Muscle of arm (tissue), 1 donor: ENCODE measurements at regions not wholly inside any gene's neighbourhood (a gene's known extent, or its start where the extent isn't known, plus 50 kb on each side); places are given as distances from the start of the nearest gene placed in this dataset.
A peak's percentile ranks its signal among the peaks of the same experiment; 100 is the strongest.

Source experiments
- DNase-seq: peaks from one replicate; pipeline ENCODE4 v3.0.0-alpha.2; 2013

GRCh38 chr2:123128951-123129350 lies 896.1 kb upstream of the CNTNAP5 start:
- no peak for DNase-seq

- DNase-seq: no peak
These were observed 888.7 kb upstream of the CNTNAP5 start for GRCh38 chr2:123136419-123136818.

DNA sequence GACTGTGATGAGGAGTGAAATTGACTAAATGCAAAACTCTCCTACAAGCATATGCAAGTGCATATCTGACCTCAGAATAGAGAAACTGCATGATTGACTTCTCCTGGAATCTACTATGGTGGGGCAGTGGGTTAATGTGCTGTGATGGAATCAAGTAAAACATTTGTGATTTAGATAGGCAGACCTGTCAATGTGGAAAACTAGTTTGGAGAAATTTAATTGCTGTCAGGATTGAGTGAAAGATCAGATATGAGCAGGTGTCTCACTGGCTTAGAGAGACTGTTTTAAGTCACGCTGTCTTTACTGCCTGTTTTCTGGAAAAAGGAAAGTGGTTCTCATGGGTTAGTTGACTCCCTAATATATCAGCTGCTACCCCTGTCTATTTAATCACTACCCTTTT lies 881.0 kb upstream of the CNTNAP5 start:
- DNase-seq: no peak

DNA sequence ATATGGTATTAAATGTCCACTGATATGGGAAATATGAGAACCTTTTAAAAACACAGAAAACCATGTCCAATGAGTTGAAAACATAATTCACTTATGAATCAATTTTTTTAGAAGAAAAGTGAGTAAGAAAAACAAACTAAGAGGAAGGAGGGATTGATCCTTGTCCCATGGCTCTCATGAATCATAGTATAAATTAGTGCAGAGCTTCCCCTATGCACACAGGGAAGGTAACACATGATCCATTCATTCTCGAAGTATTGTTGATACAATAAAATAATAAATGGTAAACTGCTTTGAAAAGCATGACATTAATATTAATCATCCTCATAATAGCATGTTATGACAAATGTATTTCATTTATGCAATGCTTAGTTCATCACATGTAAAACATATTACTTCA lies 872.0 kb upstream of the CNTNAP5 start:
- no peak for DNase-seq

DNA sequence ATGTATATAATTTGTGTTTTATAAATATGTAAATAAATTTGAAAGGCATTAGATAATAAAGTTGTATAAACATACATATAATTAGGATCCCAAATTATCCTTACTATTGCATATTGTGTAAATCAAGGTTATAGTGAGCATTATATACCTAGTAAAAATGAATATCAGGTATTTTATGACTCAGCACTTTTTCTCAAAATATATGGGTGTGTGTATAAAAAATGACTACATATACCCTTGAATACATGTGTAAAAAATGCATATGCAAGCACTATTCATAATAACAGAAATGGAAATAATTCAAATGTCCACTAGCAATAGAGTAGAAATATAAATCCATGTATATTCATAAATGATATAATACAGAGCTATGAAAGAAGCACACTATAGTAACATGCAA lies 870.9 kb upstream of the CNTNAP5 start:
- DNase-seq: no peak

- no peak for DNase-seq
These were observed 868.1 kb upstream of the CNTNAP5 start for GRCh38 chr2:123157016-123157415.

DNA sequence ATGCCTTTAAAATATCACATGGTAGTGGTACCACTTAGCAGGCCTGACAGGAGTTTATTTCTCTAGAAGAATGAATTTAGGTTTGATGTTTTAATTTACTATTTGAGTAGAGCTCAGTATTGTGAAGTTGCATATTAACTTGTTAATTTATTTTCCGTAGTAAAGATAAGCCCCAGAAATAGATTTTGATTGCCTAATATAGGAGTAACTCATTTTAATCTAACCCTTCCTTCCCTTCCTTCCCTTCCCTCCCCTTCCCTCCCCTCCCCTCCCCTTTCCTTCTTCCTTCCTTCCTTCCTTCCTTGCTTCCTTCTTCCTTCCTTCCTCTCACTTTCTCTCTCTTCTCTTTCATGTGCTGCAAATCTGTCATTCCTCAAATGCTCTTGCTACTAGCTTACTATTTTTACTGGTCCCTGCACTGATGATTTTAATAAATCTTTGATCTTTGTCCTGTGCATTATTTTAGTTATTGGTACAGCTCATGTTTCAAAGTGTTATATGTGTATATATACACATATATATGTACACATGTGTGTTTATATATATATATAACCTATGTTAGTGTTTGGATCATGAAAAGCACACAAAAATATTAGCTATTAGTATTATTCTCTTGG lies 862.6 kb upstream of the CNTNAP5 start:
- no peak for DNase-seq

DNA sequence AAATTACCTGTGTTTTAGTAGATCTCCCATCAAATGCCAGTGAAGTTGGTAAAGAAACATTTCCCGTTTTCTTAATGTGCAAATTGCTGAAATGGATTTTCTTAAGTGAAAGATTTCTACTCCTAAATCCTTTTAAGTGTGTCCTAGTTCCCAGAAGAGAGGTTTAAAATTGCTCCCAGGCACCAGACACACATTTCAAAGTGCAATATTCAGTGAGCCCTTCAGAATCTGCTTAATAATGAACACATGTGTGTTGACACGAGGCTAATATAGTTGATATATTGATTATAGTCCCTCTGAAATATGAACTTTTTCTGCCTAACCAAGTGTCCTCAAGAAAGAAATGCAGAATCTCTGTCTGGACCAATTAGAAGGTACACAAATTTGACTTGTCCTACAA lies 861.7 kb upstream of the CNTNAP5 start:
- peak; percentile 1 for DNase-seq

GRCh38 chr2:123164216-123164615 lies 860.9 kb upstream of the CNTNAP5 start:
- no peak for DNase-seq

DNA sequence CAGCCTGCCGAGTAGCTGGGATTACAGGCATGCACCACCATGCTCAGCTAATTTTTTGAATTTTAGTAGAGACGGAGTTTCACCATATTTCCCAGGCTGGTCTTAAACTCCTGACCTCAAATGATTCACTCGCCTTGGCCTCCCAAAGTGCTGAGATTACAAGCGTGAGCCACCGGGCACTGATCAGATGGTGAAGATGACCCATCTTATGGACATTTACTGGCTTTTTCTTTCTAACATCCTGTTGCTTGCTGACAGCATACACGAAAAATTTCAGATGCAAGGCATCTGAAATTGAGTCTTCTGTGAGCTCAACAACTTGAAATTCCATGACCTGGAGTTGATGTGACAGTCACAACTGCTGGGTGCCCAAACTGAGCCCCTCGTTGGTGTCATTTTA lies 859.5 kb upstream of the CNTNAP5 start:
- no peak for DNase-seq

GRCh38 chr2:123179526-123179925 lies 845.6 kb upstream of the CNTNAP5 start:
- DNase-seq: no peak

DNA sequence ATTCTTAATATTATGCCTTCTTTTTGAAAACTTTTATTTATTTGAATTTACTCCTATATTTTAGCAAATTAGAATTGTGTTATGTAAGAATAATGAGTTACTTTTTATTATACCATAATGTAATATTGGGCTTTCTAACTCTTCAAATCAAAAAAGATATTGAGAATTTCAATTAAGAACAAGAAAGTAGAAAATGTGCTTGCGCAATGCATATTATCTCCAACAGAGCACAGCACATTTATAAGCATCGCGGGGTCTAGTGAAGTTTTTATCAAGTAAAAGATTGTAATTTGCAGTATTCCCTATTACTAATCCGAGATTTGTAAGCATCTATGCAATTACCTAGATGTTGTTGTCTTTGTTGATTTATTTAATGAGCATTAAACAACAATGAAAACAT lies 829.1 kb upstream of the CNTNAP5 start:
- DNase-seq: no peak

DNA sequence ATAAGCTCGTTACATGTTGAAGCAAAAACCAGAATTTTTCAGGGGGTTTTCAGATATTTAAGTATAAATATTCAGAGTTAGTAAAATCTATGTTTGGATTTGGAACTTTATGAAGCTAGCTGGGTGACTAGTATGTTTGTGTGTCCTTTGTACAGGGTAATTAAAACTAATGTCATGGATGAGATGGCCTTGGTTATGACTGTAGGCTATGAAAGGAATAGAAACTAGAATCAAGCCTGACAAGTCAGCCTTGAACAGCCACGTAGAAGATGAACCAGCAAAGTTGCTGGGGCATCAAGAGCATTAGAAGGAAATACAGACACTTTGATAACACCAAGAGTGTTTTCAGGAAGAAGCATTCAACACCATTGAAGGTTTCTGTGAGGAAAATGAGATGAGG lies 825.1 kb upstream of the CNTNAP5 start:
- no peak for DNase-seq

GRCh38 chr2:123207245-123207644 lies 817.8 kb upstream of the CNTNAP5 start:
- DNase-seq: no peak

- DNase-seq: no peak
These were observed 815.9 kb upstream of the CNTNAP5 start for GRCh38 chr2:123209202-123209601.

- DNase-seq: no peak
These were observed 813.9 kb upstream of the CNTNAP5 start for GRCh38 chr2:123211181-123211580.

DNA sequence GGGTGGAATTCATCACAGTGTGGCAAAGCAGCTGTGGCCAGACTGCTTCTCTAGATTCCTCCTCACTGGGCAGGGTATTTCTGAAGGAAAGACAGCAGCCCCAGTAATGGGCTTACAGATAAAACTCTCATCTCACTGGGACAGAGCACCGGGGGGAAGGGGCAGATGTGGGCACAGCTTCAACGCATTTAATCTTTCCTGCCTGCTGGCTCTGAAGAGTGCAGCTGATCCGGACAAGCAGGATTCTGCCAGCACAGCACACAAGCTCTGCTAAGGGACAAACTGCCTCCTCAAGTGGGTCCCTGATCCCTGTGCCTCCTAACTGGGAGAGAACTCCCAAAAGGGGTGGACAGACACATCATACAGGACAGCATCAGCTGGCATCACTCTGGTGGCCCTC lies 779.9 kb upstream of the CNTNAP5 start:
- no peak for DNase-seq

DNA sequence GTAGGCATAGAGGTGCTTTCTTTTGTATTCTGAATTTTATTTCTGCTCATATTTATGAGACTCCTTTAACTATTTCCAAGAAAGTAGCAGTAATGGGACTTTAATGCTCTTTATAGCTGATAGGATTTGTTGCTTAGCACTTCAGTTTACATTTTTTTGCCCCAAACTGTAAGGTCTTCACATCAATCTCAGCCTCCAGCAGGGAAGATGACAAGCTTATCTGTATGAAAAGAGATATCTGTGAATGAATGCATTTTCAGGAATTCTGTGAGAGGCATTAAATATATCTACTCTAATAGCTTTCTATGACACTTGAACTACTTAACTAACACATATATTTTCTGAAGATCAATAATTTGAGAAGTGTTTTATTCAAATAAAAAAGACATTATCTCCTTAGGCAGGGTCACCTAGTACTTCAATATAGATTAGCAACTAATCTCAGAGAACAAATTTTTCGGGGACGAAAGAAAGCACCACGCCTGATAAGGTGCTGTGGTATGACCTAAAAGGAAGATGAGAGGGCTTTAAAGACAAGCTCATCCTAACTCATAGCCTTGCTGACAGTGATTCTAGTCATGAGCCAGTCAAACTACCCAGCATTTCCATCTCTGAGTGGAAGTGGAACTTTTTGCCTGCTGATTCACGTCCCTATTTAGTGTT lies 766.1 kb upstream of the CNTNAP5 start:
- DNase-seq: no peak

DNA sequence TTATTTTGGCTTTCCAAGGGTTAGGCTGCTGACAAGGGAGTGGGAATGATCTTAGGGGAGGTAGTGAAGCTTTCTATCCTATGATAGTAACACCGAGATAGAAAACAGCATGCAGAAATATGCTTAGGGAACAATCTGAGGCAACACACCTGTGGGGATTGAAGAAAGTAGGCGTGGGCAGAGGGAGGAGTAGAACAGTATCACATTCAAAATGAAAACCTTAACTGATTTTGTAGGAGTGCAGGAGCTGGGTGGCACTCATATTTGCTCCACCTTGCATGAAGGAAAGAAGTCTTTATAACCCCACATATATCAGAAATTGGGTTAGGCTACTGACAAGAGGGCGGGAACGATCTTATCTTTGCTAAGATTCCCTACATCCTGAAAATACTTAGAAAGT lies 762.2 kb upstream of the CNTNAP5 start:
- no peak for DNase-seq

DNA sequence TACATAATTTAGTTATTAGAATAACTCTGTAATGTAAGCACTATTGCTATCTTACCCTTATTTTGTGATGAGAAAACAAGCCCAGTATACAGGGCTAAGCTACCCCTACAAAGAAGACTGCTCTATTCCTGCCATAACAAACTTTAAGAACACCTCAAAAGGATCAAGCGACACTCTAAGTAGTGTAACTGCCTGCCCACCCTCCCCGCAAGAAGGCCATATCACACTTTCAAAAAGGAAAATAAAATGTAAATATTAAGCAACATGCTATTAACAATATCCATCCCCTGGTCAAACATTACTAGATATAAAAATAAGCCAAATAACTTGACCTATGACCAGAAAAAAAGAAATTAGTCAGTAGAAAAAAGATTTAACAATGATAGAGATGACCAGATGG lies 741.7 kb upstream of the CNTNAP5 start:
- no peak for DNase-seq

GRCh38 chr2:123303731-123304130 lies 721.4 kb upstream of the CNTNAP5 start:
- DNase-seq: no peak
